ENCODE measurements at regions not wholly inside any gene's neighbourhood (a gene's known extent, or its start where the extent isn't known, plus 50 kb on each side); places are given as distances from the start of the nearest gene placed in this dataset.

GRCh38 chr18:66254121-66254520, 349.8 kb downstream of the CDH19 start:
- TF ChIP-seq ZBTB7A (IDR thresholded peaks at IDR 0.05; ENCODE audit: low read depth) (no peak), EP300 (IDR thresholded peaks at IDR 0.05; ENCODE audit: borderline replicate concordance) (no peak), TAF1 (IDR thresholded peaks at IDR 0.05; ENCODE audit: low read depth) (no peak), NFIC (IDR thresholded peaks at IDR 0.05) (no peak), USF1 (IDR thresholded peaks at IDR 0.05) (no peak), YY1 (IDR thresholded peaks at IDR 0.05; ENCODE audit: low read depth) (no peak), CEBPB (IDR thresholded peaks at IDR 0.05) (no peak), RAD21 (IDR thresholded peaks at IDR 0.05; ENCODE audit: low read depth) (no peak)
- TF ChIP-seq, protein P1, sequence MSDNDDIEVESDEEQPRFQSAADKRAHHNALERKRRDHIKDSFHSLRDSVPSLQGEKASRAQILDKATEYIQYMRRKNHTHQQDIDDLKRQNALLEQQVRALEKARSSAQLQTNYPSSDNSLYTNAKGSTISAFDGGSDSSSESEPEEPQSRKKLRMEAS (IDR thresholded peaks at IDR 0.05), result no peak

DNA sequence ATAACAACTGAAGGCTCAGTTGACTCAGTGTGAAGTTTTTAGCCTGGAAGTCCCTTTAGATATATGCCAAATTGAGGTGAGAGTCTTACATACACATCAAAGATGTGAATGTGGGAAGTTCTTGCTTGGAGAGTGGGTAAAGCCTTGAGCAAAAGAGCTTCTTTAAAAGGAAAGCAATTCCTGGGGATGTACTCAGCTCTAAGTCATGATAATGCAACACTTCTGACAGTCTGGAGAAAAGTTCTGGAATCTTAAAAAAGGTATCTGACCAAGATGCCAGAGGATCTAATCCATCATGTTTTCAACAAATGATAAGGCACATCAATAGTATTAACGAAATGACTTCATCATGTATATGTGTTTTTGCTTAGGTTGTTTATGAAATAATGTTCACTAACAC, 351.2 kb downstream of the CDH19 start:
- no peak for TF ChIP-seq TAF1 (IDR thresholded peaks at IDR 0.05; ENCODE audit: low read depth)
- no peak for TF ChIP-seq TEAD4 (IDR thresholded peaks at IDR 0.05)
- TF ChIP-seq, protein P2, sequence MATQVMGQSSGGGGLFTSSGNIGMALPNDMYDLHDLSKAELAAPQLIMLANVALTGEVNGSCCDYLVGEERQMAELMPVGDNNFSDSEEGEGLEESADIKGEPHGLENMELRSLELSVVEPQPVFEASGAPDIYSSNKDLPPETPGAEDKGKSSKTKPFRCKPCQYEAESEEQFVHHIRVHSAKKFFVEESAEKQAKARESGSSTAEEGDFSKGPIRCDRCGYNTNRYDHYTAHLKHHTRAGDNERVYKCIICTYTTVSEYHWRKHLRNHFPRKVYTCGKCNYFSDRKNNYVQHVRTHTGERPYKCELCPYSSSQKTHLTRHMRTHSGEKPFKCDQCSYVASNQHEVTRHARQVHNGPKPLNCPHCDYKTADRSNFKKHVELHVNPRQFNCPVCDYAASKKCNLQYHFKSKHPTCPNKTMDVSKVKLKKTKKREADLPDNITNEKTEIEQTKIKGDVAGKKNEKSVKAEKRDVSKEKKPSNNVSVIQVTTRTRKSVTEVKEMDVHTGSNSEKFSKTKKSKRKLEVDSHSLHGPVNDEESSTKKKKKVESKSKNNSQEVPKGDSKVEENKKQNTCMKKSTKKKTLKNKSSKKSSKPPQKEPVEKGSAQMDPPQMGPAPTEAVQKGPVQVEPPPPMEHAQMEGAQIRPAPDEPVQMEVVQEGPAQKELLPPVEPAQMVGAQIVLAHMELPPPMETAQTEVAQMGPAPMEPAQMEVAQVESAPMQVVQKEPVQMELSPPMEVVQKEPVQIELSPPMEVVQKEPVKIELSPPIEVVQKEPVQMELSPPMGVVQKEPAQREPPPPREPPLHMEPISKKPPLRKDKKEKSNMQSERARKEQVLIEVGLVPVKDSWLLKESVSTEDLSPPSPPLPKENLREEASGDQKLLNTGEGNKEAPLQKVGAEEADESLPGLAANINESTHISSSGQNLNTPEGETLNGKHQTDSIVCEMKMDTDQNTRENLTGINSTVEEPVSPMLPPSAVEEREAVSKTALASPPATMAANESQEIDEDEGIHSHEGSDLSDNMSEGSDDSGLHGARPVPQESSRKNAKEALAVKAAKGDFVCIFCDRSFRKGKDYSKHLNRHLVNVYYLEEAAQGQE (IDR thresholded peaks at IDR 0.05; ENCODE audit: low read depth), result no peak
- no peak for TF ChIP-seq NFIC (IDR thresholded peaks at IDR 0.05)
- no peak for TF ChIP-seq YY1 (IDR thresholded peaks at IDR 0.05; ENCODE audit: low read depth)
- TF ChIP-seq CREB1 (IDR thresholded peaks at IDR 0.05; ENCODE audit: low read depth), result no peak
- TF ChIP-seq, protein P1 (IDR thresholded peaks at IDR 0.05), result no peak
- TF ChIP-seq TCF12 (IDR thresholded peaks at IDR 0.05; ENCODE audit: low read depth), result no peak
- no peak for TF ChIP-seq EGR1 (IDR thresholded peaks at IDR 0.05)
- TF ChIP-seq USF1 (IDR thresholded peaks at IDR 0.05), result no peak
- no peak for TF ChIP-seq EP300 (IDR thresholded peaks at IDR 0.05; ENCODE audit: borderline replicate concordance)
- no peak for TF ChIP-seq ZBTB7A (IDR thresholded peaks at IDR 0.05; ENCODE audit: low read depth)
- TF ChIP-seq CEBPB (IDR thresholded peaks at IDR 0.05), result no peak
- TF ChIP-seq RAD21 (IDR thresholded peaks at IDR 0.05; ENCODE audit: low read depth), result no peak
- TF ChIP-seq FOXM1 (IDR thresholded peaks at IDR 0.05; ENCODE audit: borderline replicate concordance, low read depth), result no peak

DNA sequence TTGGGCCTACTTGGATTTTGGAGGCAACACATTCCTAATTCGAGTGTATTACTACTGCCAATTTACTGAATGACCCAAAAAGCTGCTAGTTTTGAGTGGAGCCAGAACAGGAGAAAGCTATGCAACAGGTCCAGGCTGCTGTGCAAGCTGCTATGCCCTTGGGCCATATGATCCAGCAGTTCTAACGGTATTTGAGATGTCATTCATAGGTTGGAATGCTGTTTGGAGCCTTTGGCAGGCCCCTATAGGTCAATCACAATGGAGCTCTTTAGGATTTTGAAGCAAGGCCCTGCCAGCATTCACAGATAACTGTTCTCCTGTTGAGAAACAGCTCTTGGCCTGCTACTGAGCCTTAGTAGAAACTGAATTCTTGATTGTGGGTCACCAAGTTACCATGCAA, 368.7 kb downstream of the CDH19 start:
- TF ChIP-seq CEBPB (IDR thresholded peaks at IDR 0.05) (no peak), EGR1 (IDR thresholded peaks at IDR 0.05) (no peak), TCF12 (IDR thresholded peaks at IDR 0.05; ENCODE audit: low read depth) (no peak), YY1 (IDR thresholded peaks at IDR 0.05; ENCODE audit: low read depth) (no peak), TAF1 (IDR thresholded peaks at IDR 0.05; ENCODE audit: low read depth) (no peak), FOXM1 (IDR thresholded peaks at IDR 0.05; ENCODE audit: borderline replicate concordance, low read depth) (no peak), CREB1 (IDR thresholded peaks at IDR 0.05; ENCODE audit: low read depth) (no peak), RAD21 (IDR thresholded peaks at IDR 0.05; ENCODE audit: low read depth) (no peak), EP300 (IDR thresholded peaks at IDR 0.05; ENCODE audit: borderline replicate concordance) (no peak), TEAD4 (IDR thresholded peaks at IDR 0.05) (no peak), NFIC (IDR thresholded peaks at IDR 0.05) (no peak), ZBTB7A (IDR thresholded peaks at IDR 0.05; ENCODE audit: low read depth) (no peak), USF1 (IDR thresholded peaks at IDR 0.05) (no peak)
- TF ChIP-seq, protein P2 (IDR thresholded peaks at IDR 0.05; ENCODE audit: low read depth), result no peak
- TF ChIP-seq, protein P1 (IDR thresholded peaks at IDR 0.05), result no peak

DNA sequence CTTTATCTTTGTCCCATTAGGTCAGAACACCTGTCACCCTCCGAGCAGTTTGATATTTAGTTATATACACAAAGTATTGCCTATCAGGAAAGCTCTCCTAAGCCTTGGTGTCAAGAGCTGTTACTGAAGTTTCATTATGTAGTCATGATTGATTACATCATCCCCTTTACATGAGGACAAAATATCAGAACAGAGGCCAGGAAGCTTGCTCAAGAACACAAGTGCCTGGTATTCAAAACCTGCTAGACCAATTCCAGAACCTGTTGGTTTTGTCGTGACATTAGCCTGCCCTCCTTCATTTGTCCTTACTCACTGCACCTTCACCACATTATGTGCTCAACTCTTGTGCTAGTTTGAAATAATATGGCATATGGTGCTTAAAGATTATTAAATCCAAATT, 377.1 kb downstream of the CDH19 start:
- TF ChIP-seq, protein P1 (IDR thresholded peaks at IDR 0.05), result no peak
- TF ChIP-seq TCF12 (IDR thresholded peaks at IDR 0.05; ENCODE audit: low read depth), result no peak
- no peak for TF ChIP-seq RAD21 (IDR thresholded peaks at IDR 0.05; ENCODE audit: low read depth)
- no peak for TF ChIP-seq EGR1 (IDR thresholded peaks at IDR 0.05)

GRCh38 chr18:66222174-66222573, 381.7 kb downstream of the CDH19 start:
- no peak for TF ChIP-seq RAD21 (IDR thresholded peaks at IDR 0.05; ENCODE audit: low read depth)

DNA sequence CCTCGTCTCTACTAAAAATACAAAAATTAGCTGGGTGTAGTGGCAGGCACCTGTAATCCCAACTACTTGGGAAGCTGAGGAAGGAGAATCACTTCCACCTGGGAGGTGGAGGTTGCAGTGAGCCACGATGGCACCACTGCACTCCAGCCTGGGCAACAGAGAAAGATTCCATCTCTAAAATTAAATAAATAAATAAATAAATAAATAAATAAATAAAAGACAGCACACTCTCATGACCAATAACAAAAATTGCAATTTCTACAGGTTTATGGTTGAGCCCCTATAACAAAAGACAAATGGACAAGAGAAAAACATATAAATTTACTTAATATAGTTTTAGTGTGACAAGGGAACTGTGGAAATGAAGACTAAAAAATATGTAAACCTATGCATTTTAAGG, 384.1 kb downstream of the CDH19 start:
- TF ChIP-seq TCF12 (IDR thresholded peaks at IDR 0.05; ENCODE audit: low read depth) (no peak), EGR1 (IDR thresholded peaks at IDR 0.05) (no peak), ZBTB7A (IDR thresholded peaks at IDR 0.05; ENCODE audit: low read depth) (no peak), TAF1 (IDR thresholded peaks at IDR 0.05; ENCODE audit: low read depth) (no peak), RAD21 (IDR thresholded peaks at IDR 0.05; ENCODE audit: low read depth) (no peak), NFIC (IDR thresholded peaks at IDR 0.05) (no peak), CEBPB (IDR thresholded peaks at IDR 0.05) (no peak), TEAD4 (IDR thresholded peaks at IDR 0.05) (no peak), FOXM1 (IDR thresholded peaks at IDR 0.05; ENCODE audit: borderline replicate concordance, low read depth) (no peak), CREB1 (IDR thresholded peaks at IDR 0.05; ENCODE audit: low read depth) (no peak), YY1 (IDR thresholded peaks at IDR 0.05; ENCODE audit: low read depth) (no peak), USF1 (IDR thresholded peaks at IDR 0.05) (no peak), EP300 (IDR thresholded peaks at IDR 0.05; ENCODE audit: borderline replicate concordance) (no peak)
- TF ChIP-seq, protein P2 (IDR thresholded peaks at IDR 0.05; ENCODE audit: low read depth), result no peak
- TF ChIP-seq, protein P1 (IDR thresholded peaks at IDR 0.05), result no peak
